ENCODE measurements at regions not wholly inside any gene's neighbourhood (a gene's known extent, or its start where the extent isn't known, plus 50 kb on each side); places are given as distances from the start of the nearest gene placed in this dataset.

- no peak for TF ChIP-seq CREB1 (IDR thresholded peaks at IDR 0.05; ENCODE audit: low read depth)
- TF ChIP-seq MAX (IDR thresholded peaks at IDR 0.05), result no peak
- no peak for TF ChIP-seq TAF1 (IDR thresholded peaks at IDR 0.05; ENCODE audit: low read depth)
- TF ChIP-seq REST (IDR thresholded peaks at IDR 0.05; ENCODE audit: low read depth), result no peak
- no peak for TF ChIP-seq YY1 (IDR thresholded peaks at IDR 0.05; ENCODE audit: low read depth)
- TF ChIP-seq TCF12 (IDR thresholded peaks at IDR 0.05; ENCODE audit: low read depth), result no peak
- no peak for TF ChIP-seq CEBPB (IDR thresholded peaks at IDR 0.05)
- no peak for TF ChIP-seq NFIC (IDR thresholded peaks at IDR 0.05)
- no peak for TF ChIP-seq EP300 (IDR thresholded peaks at IDR 0.05; ENCODE audit: borderline replicate concordance)
- no peak for TF ChIP-seq EGR1 (IDR thresholded peaks at IDR 0.05)
- TF ChIP-seq RAD21 (IDR thresholded peaks at IDR 0.05; ENCODE audit: low read depth), result no peak
- no peak for TF ChIP-seq TEAD4 (IDR thresholded peaks at IDR 0.05)
- no peak for TF ChIP-seq USF1 (IDR thresholded peaks at IDR 0.05)
Observed at GRCh38 chr9:102642651-102643050, 352.5 kb upstream of the CYLC2 start.

Data from Ishikawa (cell line).